ENCODE measurements at regions not wholly inside any gene's neighbourhood (a gene's known extent, or its start where the extent isn't known, plus 50 kb on each side); places are given as distances from the start of the nearest gene placed in this dataset.

DNA sequence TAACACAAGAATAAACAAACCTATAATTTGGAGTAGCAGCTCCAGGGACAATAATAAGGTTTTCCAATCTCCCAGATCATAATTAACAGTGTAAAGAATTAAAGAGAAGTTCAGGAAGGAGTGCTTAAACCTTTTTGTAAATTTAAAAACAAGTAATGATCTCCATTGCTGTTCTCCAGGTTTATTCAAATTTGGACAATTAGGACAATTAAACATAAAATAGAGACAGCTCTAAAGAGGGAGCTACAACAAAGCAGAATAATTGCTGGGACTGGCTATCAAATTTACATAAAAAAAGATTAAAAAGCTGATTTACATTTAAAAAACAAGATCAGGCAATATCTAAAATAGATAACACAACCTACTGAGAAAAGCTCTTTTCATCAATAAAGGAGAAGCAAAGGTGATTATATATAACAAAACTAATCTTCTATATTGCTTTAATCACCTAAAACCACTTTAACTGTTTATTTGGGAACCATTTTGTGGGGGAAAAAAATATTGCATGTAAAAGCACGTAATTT, 80.1 kb upstream of the CREB1 start:
- Histone ChIP-seq H3K4me2 (ENCODE audit: insufficient read depth, low read length) (no peak overlapping the region), H2AFZ (ENCODE audit: low read depth, low read length) (no peak overlapping the region), H3K27me3 (ENCODE audit: control insufficient read depth in 2 of 2, insufficient read depth in 2 of 2, low read length in 2 of 2) (no peaks in the 10 kb centered on the region), H3K9me1 (ENCODE audit: control insufficient read depth, insufficient read depth, low read length) (no peaks in the 10 kb centered on the region), H3K27ac (ENCODE audit: extremely low read depth, low read depth, low read length) (no peak overlapping the region), H3K4me1 (replicated peaks in 1 of 2; ENCODE audit: control insufficient read depth in 2 of 2, insufficient read depth in 2 of 2, low read length in 2 of 2) (peaks cover 0 to 6% of the 10 kb centered on the region in 2 experiments; a peak in 2 of 5 replicates), H3K4me3 (no peak overlapping the region), H4K20me1 (replicated peaks; ENCODE audit: control insufficient read depth, insufficient read depth, low read length) (no peaks in the 10 kb centered on the region), H3K36me3 (ENCODE audit: control insufficient read depth, insufficient read depth, low read length) (no peaks in the 10 kb centered on the region), H3K9ac (ENCODE audit: insufficient read depth in 1 of 2, low read depth in 2 of 2, low read length in 2 of 2) (no peak overlapping the region), H3K9me3 (replicated peaks; ENCODE audit: control insufficient read depth, insufficient read depth, low read depth, low read length) (no peaks in the 10 kb centered on the region), H3K79me2 (ENCODE audit: control insufficient read depth, insufficient read depth, low read length) (no peaks in the 10 kb centered on the region)
- DNase-seq (ENCODE audit: extremely low read depth in 1 of 4, low spot score in 3 of 4) (no peak), FAIRE-seq (no peak), ATAC-seq (no peak)
- in situ Hi-C loops (cut with MboI) = loop anchor here (25.0 kb wide), 2 partner anchors 462 to 887 kb away; no protein-coding TSS in a partner anchor
- no TSS peak for BruUV-seq (replicated peaks)
- ChIA-PET CTCF (ENCODE audit: low intra/inter-chr PET ratio) (no interaction called here), POLR2A (no interaction called here)
- 71% methylated on average over 1 of the region's 1 CpG for WGBS (ENCODE audit: insufficient coverage, low coverage, missing lambda C conversion rate)
- intact Hi-C loops (cut with micrococcal nuclease) = no loop called here
- TF ChIP-seq, protein P1, sequence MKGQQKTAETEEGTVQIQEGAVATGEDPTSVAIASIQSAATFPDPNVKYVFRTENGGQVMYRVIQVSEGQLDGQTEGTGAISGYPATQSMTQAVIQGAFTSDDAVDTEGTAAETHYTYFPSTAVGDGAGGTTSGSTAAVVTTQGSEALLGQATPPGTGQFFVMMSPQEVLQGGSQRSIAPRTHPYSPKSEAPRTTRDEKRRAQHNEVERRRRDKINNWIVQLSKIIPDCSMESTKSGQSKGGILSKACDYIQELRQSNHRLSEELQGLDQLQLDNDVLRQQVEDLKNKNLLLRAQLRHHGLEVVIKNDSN (CRISPR knock-in tag; IDR thresholded peaks at IDR 0.05) = no peak
- TF ChIP-seq NONO (IDR thresholded peaks at IDR 0.05; ENCODE audit: low read depth in 2 of 2, low read length in 1 of 2) (no peak), ZBTB8A (IDR thresholded peaks at IDR 0.05; ENCODE audit: partially characterized antibody) (no peak), SRSF9 (IDR thresholded peaks at IDR 0.05; ENCODE audit: borderline replicate concordance, low read depth, low read length) (no peak), CHD1 (IDR thresholded peaks at IDR 0.05; ENCODE audit: low read length) (no peak), CBFA2T3 (IDR thresholded peaks at IDR 0.05) (no peak), POLR2G (IDR thresholded peaks at IDR 0.05; ENCODE audit: low read depth, low read length) (no peak), ZNF23 (CRISPR knock-in tag; IDR thresholded peaks at IDR 0.05) (no peak), CSDE1 (IDR thresholded peaks at IDR 0.05) (no peak)
- TF ChIP-seq, protein P2, sequence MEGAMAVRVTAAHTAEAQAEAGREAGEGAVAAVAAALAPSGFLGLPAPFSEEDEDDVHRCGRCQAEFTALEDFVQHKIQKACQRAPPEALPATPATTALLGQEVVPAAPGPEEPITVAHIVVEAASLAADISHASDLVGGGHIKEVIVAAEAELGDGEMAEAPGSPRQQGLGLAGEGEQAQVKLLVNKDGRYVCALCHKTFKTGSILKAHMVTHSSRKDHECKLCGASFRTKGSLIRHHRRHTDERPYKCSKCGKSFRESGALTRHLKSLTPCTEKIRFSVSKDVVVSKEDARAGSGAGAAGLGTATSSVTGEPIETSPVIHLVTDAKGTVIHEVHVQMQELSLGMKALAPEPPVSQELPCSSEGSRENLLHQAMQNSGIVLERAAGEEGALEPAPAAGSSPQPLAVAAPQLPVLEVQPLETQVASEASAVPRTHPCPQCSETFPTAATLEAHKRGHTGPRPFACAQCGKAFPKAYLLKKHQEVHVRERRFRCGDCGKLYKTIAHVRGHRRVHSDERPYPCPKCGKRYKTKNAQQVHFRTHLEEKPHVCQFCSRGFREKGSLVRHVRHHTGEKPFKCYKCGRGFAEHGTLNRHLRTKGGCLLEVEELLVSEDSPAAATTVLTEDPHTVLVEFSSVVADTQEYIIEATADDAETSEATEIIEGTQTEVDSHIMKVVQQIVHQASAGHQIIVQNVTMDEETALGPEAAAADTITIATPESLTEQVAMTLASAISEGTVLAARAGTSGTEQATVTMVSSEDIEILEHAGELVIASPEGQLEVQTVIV (CRISPR knock-in tag; IDR thresholded peaks at IDR 0.05; ENCODE audit: borderline replicate concordance) = no peak
- TF ChIP-seq, protein P3, sequence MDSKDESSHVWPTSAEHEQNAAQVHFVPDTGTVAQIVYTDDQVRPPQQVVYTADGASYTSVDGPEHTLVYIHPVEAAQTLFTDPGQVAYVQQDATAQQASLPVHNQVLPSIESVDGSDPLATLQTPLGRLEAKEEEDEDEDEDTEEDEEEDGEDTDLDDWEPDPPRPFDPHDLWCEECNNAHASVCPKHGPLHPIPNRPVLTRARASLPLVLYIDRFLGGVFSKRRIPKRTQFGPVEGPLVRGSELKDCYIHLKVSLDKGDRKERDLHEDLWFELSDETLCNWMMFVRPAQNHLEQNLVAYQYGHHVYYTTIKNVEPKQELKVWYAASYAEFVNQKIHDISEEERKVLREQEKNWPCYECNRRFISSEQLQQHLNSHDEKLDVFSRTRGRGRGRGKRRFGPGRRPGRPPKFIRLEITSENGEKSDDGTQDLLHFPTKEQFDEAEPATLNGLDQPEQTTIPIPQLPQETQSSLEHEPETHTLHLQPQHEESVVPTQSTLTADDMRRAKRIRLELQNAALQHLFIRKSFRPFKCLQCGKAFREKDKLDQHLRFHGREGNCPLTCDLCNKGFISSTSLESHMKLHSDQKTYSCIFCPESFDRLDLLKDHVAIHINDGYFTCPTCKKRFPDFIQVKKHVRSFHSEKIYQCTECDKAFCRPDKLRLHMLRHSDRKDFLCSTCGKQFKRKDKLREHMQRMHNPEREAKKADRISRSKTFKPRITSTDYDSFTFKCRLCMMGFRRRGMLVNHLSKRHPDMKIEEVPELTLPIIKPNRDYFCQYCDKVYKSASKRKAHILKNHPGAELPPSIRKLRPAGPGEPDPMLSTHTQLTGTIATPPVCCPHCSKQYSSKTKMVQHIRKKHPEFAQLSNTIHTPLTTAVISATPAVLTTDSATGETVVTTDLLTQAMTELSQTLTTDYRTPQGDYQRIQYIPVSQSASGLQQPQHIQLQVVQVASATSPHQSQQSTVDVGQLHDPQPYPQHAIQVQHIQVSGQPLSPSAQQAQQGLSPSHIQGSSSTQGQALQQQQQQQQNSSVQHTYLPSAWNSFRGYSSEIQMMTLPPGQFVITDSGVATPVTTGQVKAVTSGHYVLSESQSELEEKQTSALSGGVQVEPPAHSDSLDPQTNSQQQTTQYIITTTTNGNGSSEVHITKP (IDR thresholded peaks at IDR 0.05; ENCODE audit: partially characterized antibody) = no peak
- TF ChIP-seq, protein P4, sequence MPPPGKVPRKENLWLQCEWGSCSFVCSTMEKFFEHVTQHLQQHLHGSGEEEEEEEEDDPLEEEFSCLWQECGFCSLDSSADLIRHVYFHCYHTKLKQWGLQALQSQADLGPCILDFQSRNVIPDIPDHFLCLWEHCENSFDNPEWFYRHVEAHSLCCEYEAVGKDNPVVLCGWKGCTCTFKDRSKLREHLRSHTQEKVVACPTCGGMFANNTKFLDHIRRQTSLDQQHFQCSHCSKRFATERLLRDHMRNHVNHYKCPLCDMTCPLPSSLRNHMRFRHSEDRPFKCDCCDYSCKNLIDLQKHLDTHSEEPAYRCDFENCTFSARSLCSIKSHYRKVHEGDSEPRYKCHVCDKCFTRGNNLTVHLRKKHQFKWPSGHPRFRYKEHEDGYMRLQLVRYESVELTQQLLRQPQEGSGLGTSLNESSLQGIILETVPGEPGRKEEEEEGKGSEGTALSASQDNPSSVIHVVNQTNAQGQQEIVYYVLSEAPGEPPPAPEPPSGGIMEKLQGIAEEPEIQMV (tag; conservative IDR thresholded peaks at IDR 0.05; ENCODE audit: low read depth) = no peak
- TF ChIP-seq, protein P5, sequence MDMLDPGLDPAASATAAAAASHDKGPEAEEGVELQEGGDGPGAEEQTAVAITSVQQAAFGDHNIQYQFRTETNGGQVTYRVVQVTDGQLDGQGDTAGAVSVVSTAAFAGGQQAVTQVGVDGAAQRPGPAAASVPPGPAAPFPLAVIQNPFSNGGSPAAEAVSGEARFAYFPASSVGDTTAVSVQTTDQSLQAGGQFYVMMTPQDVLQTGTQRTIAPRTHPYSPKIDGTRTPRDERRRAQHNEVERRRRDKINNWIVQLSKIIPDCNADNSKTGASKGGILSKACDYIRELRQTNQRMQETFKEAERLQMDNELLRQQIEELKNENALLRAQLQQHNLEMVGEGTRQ (CRISPR knock-in tag; IDR thresholded peaks at IDR 0.05) = no peak

All from K562 (cell line).